Posterior cingulate gyrus (tissue), 11 donors: ENCODE measurements at regions not wholly inside any gene's neighbourhood (a gene's known extent, or its start where the extent isn't known, plus 50 kb on each side); places are given as distances from the start of the nearest gene placed in this dataset.
"Not testable (repeated sequence)": the region's sequence is repeated elsewhere in the genome, so short reads cannot be mapped to it uniquely, and the experiment has no call there.

Source experiments
- DNase-seq, 10 donors: peaks; one replicate each; pipeline versions ENCODE4 v3.0.0 to v3.0.0-alpha.2; 2020 to 2021; ENCODE audit warnings: mixed read lengths in 3 of 10
- intact Hi-C: fragments of 100-400 bp; cut with DNase I; formaldehyde crosslinking; loops from one replicate; pipeline ENCODE4 v1.15.1; 2023

DNA sequence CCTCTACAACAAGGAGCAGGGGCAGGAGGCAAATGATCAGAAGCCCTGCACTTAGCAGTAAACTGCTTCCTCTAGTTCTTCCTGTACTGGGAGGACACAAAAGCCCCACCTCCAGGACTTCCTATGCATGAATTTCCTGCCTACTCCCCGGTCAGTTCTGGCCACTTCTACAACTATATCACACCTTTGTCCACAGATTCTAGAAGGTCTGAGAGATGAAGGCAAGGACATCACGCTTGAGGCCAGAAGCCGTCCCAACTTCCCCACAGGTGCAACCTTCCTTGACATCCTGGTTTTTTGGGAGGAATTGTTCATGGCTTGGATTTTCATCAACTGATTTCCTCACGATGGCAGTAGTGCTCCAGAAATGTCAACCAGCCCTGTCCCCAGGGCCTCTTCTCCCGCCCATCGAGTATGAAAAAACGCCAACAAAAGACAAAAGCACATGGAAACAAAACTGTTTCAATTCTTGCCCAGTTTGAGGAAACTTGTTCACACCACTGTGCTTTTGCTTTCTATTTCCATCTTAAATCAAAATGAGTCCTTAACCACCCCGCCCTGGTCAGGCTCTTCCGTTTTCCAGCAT lies 206.5 kb upstream of the STK26 start:
- peak in 5 of 10 donors; percentile 42 to 87 (median 53) for DNase-seq
- intact Hi-C loops = loop anchor here (1.0 kb wide), 1 partner anchor 37 kb away; no protein-coding TSS in a partner anchor

DNA sequence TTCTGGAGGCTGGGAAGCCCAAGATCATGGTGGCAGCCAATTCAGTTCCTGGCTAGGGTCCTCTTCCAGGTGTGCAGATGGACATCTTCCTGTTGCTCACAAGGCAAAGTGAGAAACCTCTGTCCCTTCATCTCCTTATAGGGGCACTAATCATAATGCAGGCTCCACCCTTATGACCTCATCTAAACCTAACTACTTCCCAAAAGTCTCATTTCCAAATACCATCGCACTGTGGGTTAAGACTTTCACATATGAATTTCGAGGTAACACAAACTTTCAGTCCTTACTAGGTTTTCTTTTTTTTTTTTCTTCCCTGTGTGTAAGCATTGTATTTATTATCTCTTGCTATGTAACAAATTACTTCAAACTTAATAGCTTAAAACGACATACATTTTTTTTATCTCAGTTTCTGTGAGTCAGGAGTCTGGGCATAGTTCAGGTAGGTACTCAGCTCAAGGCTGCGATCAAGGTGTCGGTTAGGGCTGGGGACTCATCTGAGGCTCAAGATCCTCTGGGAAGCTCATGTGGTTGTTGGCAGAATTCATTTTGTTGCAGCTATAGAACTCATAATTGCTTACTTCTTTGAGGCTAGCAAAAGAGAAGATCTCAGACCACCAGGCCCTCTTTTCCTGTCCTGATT lies 204.7 kb upstream of the STK26 start:
- no peak for DNase-seq
- intact Hi-C loops = no loop called here

DNA sequence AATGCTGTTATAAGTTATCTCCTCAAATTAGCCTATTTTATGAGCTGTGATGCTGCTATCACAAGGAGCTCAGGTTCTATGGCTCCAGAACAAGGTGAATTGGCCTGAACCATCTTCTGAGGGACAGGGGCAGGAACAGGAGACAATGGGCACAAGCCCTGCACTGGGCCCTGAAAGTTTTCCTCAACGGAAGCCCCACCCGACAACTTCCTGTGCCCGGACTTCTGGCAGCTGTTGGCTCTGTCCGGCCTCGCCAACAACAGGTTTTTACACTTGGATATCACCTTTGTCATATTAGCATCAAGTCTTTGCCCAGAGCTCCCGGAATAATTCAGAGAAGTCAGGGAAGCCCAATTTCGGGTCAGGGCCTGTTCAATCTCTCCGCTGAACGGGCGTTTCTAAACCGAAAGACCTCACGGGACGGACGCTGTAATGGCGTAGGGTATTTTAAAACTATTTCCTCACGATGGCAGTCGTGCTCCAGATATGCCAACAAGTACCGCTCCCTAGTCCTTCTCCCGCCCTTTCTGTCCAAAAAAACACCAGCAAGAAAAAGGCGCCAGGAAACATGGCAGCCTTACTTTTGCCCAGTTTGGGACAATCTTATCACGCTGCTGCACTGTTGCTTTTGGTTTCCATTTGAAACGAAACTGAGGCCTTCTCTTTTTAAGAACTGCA lies 201.0 kb upstream of the STK26 start:
- peak in 6 of 10 donors; percentile 61 to 94 (median 76) for DNase-seq
- intact Hi-C loops = no loop called here

DNA sequence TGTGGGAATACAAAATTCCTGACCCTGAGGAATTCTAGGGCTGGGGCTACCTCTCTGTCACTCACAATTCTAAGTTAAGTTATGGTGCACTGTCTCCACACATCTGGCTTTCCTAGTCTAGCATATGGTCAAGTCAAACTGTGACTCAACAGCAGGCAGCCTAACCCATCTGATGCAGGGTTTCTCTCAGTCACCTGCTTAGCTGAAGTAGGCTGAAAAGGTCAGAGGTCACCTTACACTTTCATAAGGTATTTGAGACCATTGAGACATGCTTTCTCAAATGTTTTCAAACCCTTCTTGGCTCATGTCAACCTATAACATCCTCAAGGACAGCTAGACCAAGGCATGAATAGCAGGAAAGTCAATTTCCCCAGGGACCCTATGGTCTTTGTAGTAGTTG lies 196.5 kb upstream of the STK26 start:
- intact Hi-C loops = no loop called here
- no peak for DNase-seq

DNA sequence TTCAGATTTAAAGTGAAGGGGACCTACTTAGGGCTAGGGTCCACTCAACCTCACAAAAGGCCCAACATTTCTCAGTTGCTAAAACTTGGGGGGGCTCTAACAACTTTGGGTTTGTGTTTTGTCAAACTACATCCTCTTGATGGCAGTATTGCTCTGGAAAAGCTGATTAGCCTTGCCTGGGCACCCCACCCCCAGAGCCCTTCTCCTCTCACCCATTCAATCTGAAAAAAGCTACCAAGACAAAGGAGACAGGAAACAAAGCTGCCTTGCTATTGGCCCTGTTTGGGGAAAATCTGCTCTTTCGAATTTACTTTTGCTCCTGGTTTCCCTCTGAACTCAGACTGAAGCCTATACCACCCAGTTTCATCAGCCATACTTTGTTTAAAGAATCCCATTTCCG lies 195.2 kb upstream of the STK26 start:
- peak in 1 of 10 donors; percentile 18 for DNase-seq
- intact Hi-C loops = no loop called here

DNA sequence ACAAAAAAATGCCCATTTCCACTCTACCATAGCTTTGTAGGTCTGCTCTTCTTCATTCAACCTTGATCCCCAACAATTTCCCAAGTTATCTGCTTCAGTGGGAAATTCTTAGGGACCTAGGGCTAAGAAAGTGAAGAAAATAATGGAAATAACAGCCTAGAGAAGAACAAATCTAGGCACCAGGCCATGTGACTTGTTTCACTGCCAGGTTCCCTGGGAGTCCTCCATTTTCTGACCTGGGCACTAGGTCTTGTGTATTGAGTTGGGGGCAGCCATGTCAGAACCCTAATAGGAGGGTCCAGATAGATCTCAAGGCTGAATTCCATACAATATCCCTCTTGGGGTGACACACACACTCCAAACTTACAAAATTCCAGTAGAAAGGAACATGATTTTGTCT lies 194.6 kb upstream of the STK26 start:
- intact Hi-C loops = no loop called here
- DNase-seq = no peak

DNA sequence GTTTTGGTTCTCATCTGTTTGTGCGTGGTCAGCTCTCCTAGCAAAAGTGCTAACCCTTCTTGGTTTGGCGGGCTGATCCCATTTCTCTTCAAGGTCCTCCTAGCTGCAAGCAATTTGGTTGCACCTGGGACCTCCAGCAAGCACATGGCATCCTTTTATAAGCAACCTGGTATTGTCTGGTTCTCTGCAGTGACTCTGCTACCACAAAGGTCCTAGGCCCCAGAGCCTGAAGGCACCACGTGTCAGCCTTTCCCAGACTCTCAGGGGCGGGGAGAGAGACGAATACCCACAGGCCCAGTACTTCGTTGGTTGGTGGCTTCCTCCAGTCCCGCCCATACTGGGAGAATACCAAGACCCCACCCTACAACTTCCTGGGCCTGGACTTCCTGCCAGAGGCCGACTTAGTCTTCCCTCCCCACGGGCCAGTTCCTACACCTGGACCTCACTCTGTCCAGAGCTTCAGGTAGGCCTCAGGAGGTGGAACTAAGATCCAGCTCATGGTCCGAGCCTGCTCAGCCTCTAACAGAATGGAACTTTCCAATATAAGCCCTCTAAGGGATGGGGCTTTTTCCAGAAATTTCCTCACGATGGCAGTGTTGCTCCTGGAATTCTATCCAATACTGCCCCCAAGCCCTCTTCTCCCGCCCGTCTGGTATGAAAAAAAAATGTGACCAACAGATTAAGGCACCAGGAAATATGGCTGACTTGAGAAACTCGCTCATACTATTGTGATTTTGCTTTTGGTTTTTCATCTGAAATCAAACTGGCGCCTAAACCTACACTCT lies 192.5 kb upstream of the STK26 start:
- peak in 8 of 10 donors; percentile 30 to 94 (median 60) for DNase-seq
- intact Hi-C loops = loop anchor here (5.0 kb wide), 1 partner anchor 782 kb away; no protein-coding TSS in a partner anchor

DNA sequence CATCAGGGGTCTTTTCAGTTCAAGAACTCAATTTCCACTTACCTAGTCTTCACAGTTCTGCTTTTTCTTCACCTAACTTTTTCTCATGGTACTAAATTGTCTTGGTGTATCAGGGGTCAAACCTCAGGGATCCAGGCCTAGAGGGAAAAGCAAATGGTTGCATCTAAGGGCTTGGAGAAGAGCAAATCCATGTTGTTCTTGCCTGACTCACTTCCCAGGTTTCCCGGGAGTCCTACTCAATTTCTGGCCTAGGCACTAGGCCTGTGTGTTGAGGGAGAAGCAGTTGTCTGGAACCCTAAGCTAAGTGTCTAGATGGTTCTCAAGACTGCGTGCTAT lies 191.9 kb upstream of the STK26 start:
- intact Hi-C loops = loop anchor here (5.0 kb wide), 1 partner anchor 781 kb away; no protein-coding TSS in a partner anchor
- DNase-seq = no peak

DNA sequence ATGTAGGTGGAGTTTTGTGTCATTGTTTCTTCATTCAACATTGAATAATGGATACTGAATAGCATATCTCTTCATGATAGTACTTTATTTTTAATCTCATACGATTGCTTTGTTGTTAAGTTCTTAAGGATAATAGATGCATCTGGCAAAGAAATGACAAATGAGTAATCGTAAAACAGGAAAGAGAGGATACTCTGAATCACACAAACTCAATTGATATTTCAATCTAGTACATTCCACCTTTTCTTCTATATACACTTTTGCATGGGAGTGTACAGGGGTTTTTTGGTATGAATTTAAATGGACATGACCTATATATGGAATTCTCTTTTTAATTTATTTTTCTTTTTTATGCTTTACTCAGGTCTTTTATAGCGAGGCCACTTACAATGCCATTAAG lies 186.9 kb upstream of the STK26 start:
- intact Hi-C loops = no loop called here
- no peak for DNase-seq

DNA sequence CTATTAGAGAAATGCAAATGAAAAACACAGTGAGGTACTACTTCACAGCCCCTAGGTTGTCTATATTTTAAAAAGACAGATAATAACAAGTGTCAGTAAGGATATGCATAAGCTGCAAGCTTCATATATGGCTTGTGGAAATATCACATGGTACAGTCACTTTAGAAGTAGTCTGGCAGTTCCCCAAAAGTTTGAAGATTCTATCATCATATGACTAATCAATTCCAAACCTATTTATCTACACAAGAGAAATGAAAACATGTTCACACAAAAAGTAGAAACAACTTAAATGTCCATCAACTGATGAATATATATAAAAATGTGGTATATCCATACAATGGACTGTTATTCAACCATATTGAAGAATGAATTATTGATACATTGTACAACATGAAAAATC lies 185.8 kb upstream of the STK26 start:
- intact Hi-C loops = no loop called here
- no peak for DNase-seq

DNA sequence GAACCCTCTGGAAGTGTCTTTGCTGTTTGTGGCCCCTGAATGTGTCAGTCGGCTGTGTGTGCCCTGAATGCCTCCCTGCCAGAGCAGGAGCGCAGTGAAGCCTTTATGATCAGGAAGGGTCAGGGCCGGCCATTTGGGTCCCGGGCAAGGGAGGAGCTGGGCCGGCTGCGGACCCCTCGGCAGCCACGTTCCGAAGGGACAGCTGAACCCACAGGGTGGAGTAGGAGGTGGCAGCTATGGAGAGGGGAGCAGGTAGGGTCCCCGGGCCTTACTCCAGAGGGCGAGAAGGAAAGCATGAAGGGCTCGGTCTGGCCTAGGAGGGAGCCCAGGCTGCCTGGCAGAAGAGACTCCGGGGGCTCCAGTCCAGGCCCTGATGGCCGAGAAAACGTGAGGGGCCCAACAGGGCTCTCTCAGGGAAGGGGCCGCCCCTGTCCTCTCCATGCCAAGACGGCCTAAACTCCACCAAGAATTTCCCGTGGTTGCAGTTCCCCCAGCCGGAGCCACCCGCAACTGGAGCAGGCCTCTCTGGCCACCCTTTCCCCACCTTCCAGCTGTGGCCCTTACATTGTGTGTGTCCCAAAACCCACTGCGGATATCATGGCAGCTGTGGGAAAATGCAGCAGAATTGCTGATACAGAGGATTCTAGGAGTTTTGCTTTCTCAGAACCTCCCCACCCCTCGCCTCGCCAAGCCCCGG lies 182.2 kb upstream of the STK26 start:
- intact Hi-C loops = loop anchor here (5.0 to 10.0 kb wide), 3 partner anchors 231 to 794 kb away; partner anchors contain the start of gene RAP2C
- DNase-seq = peak in 1 of 10 donors; percentile 82

DNA sequence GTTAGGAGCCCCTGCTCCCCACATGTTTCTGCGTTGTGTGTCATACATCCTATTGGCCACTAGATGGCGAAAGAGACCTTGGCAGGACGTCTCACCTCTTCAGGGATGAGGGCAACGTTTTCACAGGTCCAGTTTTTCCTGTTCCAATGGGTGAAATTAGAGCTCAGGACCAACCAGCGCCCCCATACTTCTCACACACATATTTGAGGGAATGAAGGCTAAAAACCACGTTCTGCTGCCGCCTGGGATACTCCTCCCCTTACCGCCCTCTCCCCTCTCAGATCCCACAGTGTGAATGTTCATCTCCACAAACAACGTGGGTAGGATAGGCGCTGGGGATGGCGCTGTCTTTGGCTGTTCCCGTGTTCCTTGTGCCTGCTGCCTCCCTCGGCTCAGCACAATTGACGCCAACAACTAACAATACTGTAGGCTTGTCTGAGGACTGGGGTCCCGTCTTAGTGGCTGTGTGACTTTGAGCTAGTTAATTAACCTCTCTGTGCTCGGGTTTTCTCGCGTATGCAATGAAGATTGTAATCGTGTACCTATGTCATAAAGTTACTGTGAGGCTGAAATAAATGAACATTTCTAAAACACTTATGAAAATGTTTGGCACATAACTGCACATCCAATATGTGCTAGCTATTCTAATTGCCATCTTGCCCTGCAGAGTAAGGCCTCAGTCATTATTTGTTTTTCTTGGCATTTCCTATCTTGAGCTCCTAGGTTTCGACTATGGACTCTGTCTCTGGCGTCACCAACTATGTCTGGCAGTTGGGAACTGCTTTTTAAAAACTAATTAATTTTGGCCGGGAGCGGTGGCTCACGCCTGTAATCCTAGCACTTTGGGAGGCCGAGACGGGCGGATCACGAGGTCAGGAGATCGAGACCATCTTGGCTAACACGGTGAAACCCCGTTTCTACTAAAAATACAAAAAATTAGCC lies 181.3 kb upstream of the STK26 start:
- DNase-seq = peak in 4 of 10 donors; percentile 3 to 79 (median 14)
- intact Hi-C loops = loop anchor here (5.0 to 10.0 kb wide), 3 partner anchors 231 to 793 kb away; partner anchors contain the start of gene RAP2C

DNA sequence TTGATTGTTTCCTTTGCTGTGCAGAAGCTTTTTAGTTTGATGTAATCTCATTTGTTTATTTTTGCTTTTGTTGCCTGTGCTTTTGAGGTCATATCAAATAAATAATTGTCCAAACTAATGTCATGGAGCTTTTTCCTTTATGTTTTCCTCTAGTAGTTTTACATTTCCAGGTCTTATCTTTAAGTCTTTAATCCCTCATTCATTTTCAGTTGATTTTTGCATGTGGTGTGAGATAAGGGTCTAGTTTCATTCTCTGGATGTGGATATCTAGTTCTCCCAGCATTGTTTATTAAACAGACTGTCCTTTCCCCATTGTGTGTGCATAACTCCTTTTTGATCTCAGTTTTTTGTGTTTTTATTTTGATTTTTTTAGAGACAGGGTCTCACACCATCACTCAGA lies 179.1 kb upstream of the STK26 start:
- intact Hi-C loops = loop anchor here (5.0 to 10.0 kb wide), 3 partner anchors 228 to 791 kb away; partner anchors contain the start of gene RAP2C
- DNase-seq = no peak

DNA sequence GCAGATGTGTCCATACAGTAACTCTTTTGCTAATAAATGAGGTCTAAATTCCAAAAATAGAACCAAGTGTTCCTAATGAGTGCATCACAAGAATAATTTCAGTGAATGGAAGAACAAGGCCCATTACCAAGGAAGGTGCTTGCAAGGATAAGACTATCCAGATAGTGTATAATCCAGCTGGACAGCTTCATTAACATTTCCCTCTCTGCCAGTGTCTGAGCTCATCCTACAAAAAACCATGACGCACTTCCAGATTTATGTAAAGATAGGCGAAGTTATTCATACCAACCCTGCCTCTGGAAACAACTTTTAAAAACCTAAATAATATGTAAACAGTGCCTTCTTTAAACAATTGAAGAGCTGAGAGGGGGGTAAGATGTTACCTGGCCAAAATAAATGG lies 177.9 kb upstream of the STK26 start:
- intact Hi-C loops = loop anchor here (10.0 kb wide), 1 partner anchor 790 kb away; no protein-coding TSS in a partner anchor
- DNase-seq = no peak

DNA sequence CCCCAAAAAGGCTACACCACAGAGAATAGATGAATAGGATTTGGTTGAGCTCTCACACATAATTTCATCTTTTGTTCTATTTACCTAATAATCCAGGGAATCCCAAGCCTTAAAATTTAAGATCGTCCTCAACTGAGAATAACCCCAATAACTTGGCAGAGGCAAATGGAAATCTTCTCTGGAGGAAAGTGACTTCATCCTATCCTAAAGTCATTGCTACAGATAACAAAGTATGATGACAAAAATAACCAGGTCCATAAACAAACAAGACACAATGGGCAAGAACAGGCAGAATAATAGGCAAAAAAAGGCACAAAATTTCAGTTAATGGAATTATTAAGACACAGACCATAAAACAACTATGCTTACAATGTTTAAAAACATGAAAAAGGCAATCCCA lies 177.3 kb upstream of the STK26 start:
- intact Hi-C loops = loop anchor here (10.0 kb wide), 1 partner anchor 789 kb away; no protein-coding TSS in a partner anchor
- DNase-seq = no peak

DNA sequence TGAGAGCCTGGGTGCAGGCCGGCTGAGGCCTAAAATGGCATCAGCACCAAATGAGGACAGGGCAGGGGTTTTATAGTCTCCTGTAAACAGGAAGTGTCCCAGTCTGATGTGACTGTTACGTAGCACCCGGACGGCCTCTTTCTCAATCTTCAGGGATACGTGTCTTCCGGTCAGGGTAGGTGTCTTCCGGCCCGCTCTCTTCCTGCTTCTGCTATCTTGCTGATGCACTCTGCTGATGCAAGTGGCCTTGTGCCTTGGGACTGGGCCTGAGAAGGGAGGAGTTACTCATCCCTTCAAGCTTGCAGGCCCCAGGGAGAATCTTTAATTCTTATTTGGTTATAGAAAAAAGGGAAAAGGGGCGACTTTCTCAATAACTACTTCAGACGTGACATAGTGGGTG lies 172.1 kb upstream of the STK26 start:
- peak in 1 of 10 donors; percentile 29 for DNase-seq
- intact Hi-C loops = not testable (repeated sequence)

DNA sequence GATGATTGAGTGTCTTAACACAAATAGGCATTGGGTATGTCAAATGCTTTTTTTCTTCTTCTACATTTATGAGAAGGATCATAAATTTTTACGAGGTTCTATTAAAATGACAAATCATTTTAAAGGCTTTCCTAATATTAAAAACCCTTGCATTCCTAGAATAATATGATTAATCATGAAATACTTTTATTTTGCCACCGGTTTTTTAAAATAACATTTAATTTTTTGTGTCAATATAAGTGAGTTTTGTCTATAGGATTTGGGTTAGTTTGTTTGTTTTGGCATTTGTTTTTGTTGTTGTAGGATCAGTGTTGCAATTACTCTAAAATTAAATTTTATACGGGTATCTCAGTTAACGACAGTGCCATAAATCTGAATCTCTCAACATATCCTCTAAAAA lies 169.7 kb upstream of the STK26 start:
- no peak for DNase-seq
- intact Hi-C loops = no loop called here

DNA sequence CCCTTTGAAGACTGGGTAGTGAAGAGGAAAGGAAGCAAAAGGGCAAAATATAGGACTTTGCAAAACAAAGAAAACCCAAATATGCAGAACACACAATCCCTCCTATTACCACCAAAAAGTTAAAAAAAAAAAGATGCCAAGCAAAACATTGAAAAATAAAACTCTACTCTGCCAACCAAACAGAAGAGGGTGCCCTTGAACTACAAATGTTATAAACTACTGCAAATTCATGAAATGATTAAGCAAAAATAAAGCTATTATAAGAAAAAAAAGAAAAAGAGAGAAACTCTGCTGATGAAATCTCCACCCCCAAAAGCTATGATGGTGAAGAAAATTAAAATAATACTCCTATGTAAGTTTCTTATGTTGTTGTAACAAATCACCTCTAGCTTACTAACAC lies 168.5 kb upstream of the STK26 start:
- DNase-seq = no peak
- intact Hi-C loops = no loop called here
